ENCODE measurements at regions not wholly inside any gene's neighbourhood (a gene's known extent, or its start where the extent isn't known, plus 50 kb on each side); places are given as distances from the start of the nearest gene placed in this dataset.
A peak's percentile ranks its signal among the peaks of the same experiment; 100 is the strongest.

- no peak for TF ChIP-seq CTCF (IDR thresholded peaks at IDR 0.05; ENCODE audit: insufficient read depth in 1 of 2, low read depth in 1 of 2, low read length in 1 of 2, severe bottlenecking in 1 of 2, unreplicated experiment in 1 of 2)
- H3K36me3 Mint-ChIP-seq (ENCODE audit: insufficient read depth, unreplicated experiment), result no peaks in the 10 kb centered on the region
- H3K36me3 ChIP-seq (ENCODE audit: control insufficient read depth, insufficient read depth, low read length), result no peaks in the 10 kb centered on the region
- DNase-seq, result peak in 1 of 2 experiments; percentile 15
- no peaks in the 10 kb centered on the region for H3K9me3 ChIP-seq
- no peaks in the 10 kb centered on the region for H3K9me3 Mint-ChIP-seq (ENCODE audit: unreplicated experiment)
- H3K27me3 Mint-ChIP-seq (ENCODE audit: insufficient read depth, unreplicated experiment), result no peaks in the 10 kb centered on the region
- intact Hi-C loops (cut with micrococcal nuclease; ENCODE audit: unreplicated experiment), result no loop called here
- no peaks in the 10 kb centered on the region; the same call in 1 of the 2 replicates for H3K27me3 ChIP-seq (replicated peaks; ENCODE audit: control insufficient read depth, insufficient read depth, low read length)
- H3K27ac Mint-ChIP-seq (ENCODE audit: unreplicated experiment), result no peak overlapping the region
- BruUV-seq (replicated peaks), result no TSS peak
- H3K4me3 Mint-ChIP-seq (ENCODE audit: unreplicated experiment), result no peak overlapping the region
- H3K4me1 Mint-ChIP-seq (ENCODE audit: low read depth, unreplicated experiment), result no peaks in the 10 kb centered on the region
- no peaks in the 10 kb centered on the region for H3K4me1 ChIP-seq
- ChIA-PET CTCF (no interaction called here), POLR2A (no interaction called here)
- H3K4me3 ChIP-seq (ENCODE audit: low read depth, low read length), result no peak overlapping the region
These were observed 114.1 kb upstream of the FRMD1 start for GRCh38 chr6:168192901-168193815.

- POLR2A ChIA-PET, result no interaction called here
- DNase-seq, result peak in 1 of 2 experiments; percentile 14
- Histone ChIP-seq H3K9me3 (no peaks in the 10 kb centered on the region), H3K4me1 (no peaks in the 10 kb centered on the region), H3K27me3 (replicated peaks; ENCODE audit: control insufficient read depth, insufficient read depth, low read length) (no peaks in the 10 kb centered on the region; the same call in 1 of the 2 replicates), H3K36me3 (ENCODE audit: control insufficient read depth, insufficient read depth, low read length) (no peaks in the 10 kb centered on the region), H3K4me3 (ENCODE audit: low read depth, low read length) (no peak overlapping the region)
- no peaks in the 10 kb centered on the region for H3K4me1 Mint-ChIP-seq (ENCODE audit: low read depth, unreplicated experiment)
- TF ChIP-seq CTCF (IDR thresholded peaks at IDR 0.05; ENCODE audit: insufficient read depth in 1 of 2, low read depth in 1 of 2, low read length in 1 of 2, severe bottlenecking in 1 of 2, unreplicated experiment in 1 of 2), result no peak
- intact Hi-C loops (cut with micrococcal nuclease; ENCODE audit: unreplicated experiment), result no loop called here
- CTCF ChIA-PET, result no interaction called here
- H3K4me3 Mint-ChIP-seq (ENCODE audit: unreplicated experiment), result no peak overlapping the region
- no peaks in the 10 kb centered on the region for H3K27me3 Mint-ChIP-seq (ENCODE audit: insufficient read depth, unreplicated experiment)
- peaks cover 1% of the 10 kb centered on the region for H3K9me3 Mint-ChIP-seq (ENCODE audit: unreplicated experiment)
- no TSS peak for BruUV-seq (replicated peaks)
- no peak overlapping the region for H3K27ac Mint-ChIP-seq (ENCODE audit: unreplicated experiment)
- no peaks in the 10 kb centered on the region for H3K36me3 Mint-ChIP-seq (ENCODE audit: insufficient read depth, unreplicated experiment)
These were observed 113.3 kb upstream of the FRMD1 start for GRCh38 chr6:168192195-168192900.

GRCh38 chr6:168190646-168191443, 111.8 kb upstream of the FRMD1 start:
- Mint-ChIP-seq H3K27me3 (ENCODE audit: insufficient read depth, unreplicated experiment) (no peaks in the 10 kb centered on the region), H3K36me3 (ENCODE audit: insufficient read depth, unreplicated experiment) (no peaks in the 10 kb centered on the region), H3K27ac (ENCODE audit: unreplicated experiment) (no peak overlapping the region), H3K9me3 (ENCODE audit: unreplicated experiment) (peaks cover 11% of the 10 kb centered on the region), H3K4me1 (ENCODE audit: low read depth, unreplicated experiment) (no peaks in the 10 kb centered on the region), H3K4me3 (ENCODE audit: unreplicated experiment) (no peak overlapping the region)
- Histone ChIP-seq H3K27me3 (replicated peaks; ENCODE audit: control insufficient read depth, insufficient read depth, low read length) (no peaks in the 10 kb centered on the region; the same call in 1 of the 2 replicates), H3K9me3 (no peaks in the 10 kb centered on the region), H3K4me1 (no peaks in the 10 kb centered on the region), H3K4me3 (ENCODE audit: low read depth, low read length) (no peak overlapping the region), H3K36me3 (ENCODE audit: control insufficient read depth, insufficient read depth, low read length) (no peaks in the 10 kb centered on the region)
- CTCF ChIA-PET, result no interaction called here
- POLR2A ChIA-PET, result no interaction called here
- intact Hi-C loops (cut with micrococcal nuclease; ENCODE audit: unreplicated experiment), result no loop called here
- peak in 1 of 2 experiments; percentile 15 for DNase-seq
- no peak for TF ChIP-seq CTCF (IDR thresholded peaks at IDR 0.05; ENCODE audit: insufficient read depth in 1 of 2, low read depth in 1 of 2, low read length in 1 of 2, severe bottlenecking in 1 of 2, unreplicated experiment in 1 of 2)
- no TSS peak for BruUV-seq (replicated peaks)

Data from Caco-2 (cell line).